ENCODE measurements at regions not wholly inside any gene's neighbourhood (a gene's known extent, or its start where the extent isn't known, plus 50 kb on each side); places are given as distances from the start of the nearest gene placed in this dataset.

- H3K4me3 Mint-ChIP-seq (ENCODE audit: low read depth) = no peak overlapping the region
- no peak overlapping the region for H3K27ac Mint-ChIP-seq
- TF ChIP-seq, protein P1, sequence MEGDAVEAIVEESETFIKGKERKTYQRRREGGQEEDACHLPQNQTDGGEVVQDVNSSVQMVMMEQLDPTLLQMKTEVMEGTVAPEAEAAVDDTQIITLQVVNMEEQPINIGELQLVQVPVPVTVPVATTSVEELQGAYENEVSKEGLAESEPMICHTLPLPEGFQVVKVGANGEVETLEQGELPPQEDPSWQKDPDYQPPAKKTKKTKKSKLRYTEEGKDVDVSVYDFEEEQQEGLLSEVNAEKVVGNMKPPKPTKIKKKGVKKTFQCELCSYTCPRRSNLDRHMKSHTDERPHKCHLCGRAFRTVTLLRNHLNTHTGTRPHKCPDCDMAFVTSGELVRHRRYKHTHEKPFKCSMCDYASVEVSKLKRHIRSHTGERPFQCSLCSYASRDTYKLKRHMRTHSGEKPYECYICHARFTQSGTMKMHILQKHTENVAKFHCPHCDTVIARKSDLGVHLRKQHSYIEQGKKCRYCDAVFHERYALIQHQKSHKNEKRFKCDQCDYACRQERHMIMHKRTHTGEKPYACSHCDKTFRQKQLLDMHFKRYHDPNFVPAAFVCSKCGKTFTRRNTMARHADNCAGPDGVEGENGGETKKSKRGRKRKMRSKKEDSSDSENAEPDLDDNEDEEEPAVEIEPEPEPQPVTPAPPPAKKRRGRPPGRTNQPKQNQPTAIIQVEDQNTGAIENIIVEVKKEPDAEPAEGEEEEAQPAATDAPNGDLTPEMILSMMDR (IDR thresholded peaks at IDR 0.05; ENCODE audit: unreplicated experiment) = no peak
- H3K4me1 Mint-ChIP-seq (ENCODE audit: low read depth) = peaks cover 9% of the 10 kb centered on the region
- no peaks in the 10 kb centered on the region for H3K9me3 Mint-ChIP-seq (ENCODE audit: low read depth)
- H3K27me3 Mint-ChIP-seq = peaks cover 18% of the 10 kb centered on the region
- no peaks in the 10 kb centered on the region for H3K36me3 Mint-ChIP-seq (ENCODE audit: insufficient read depth)
- no peak for DNase-seq (ENCODE audit: low spot score, unreplicated experiment)
Measured at GRCh38 chr7:25541877-25542276, 313.6 kb upstream of the NPVF start.

DNA sequence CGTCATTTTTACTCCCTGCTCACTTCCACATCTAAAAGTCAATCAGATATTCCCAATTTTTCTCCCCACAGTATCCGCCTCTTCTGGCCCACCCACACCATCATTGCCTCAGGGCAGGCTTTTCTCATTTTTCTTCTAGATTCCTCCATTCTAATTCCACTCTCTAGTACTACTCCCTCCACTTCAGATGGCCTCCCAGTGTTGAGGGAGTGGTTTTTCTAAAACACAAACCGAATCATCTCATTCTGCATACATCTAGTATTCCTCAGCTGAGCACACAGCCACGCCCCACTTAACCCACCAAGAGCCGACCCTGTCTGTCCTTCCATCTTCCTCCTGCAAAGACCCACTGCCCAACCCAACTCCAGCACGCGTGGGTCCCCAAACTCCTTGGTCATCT lies 314.9 kb upstream of the NPVF start:
- no peaks in the 10 kb centered on the region for H3K9me3 Mint-ChIP-seq (ENCODE audit: low read depth)
- H3K4me3 Mint-ChIP-seq (ENCODE audit: low read depth) = no peak overlapping the region
- no peak overlapping the region for H3K27ac Mint-ChIP-seq
- no peak for DNase-seq (ENCODE audit: low spot score, unreplicated experiment)
- TF ChIP-seq, protein P1 (IDR thresholded peaks at IDR 0.05; ENCODE audit: unreplicated experiment) = no peak
- peaks cover 18% of the 10 kb centered on the region for H3K27me3 Mint-ChIP-seq
- H3K36me3 Mint-ChIP-seq (ENCODE audit: insufficient read depth) = no peaks in the 10 kb centered on the region
- peaks cover 9% of the 10 kb centered on the region for H3K4me1 Mint-ChIP-seq (ENCODE audit: low read depth)

GRCh38 chr7:25543798-25544197 lies 315.5 kb upstream of the NPVF start:
- DNase-seq (ENCODE audit: low spot score, unreplicated experiment) = no peak
- no peaks in the 10 kb centered on the region for H3K9me3 Mint-ChIP-seq (ENCODE audit: low read depth)
- peaks cover 9% of the 10 kb centered on the region for H3K4me1 Mint-ChIP-seq (ENCODE audit: low read depth)
- no peak overlapping the region for H3K4me3 Mint-ChIP-seq (ENCODE audit: low read depth)
- H3K27me3 Mint-ChIP-seq = peaks cover 19% of the 10 kb centered on the region
- no peak overlapping the region for H3K27ac Mint-ChIP-seq
- no peaks in the 10 kb centered on the region for H3K36me3 Mint-ChIP-seq (ENCODE audit: insufficient read depth)
- TF ChIP-seq, protein P1 (IDR thresholded peaks at IDR 0.05; ENCODE audit: unreplicated experiment) = no peak

DNA sequence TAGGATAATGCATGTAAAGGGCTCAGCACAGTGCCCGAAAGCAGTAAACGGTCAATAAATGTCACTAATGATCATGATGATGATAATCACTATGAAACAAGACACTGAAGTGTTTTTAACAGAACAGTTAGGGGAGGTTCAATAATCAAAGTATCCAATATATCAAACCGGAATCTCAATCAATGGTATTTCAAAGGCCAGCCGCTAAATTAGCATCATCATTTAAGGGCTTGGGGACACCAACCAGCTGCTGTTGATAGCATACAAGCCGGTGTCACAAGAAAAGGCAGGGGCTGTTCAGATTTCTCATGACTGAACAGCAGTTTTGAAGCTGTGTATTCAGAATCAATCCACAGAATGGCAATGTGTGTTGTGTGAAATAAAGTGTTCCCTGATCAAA lies 316.0 kb upstream of the NPVF start:
- Mint-ChIP-seq H3K27ac (no peak overlapping the region), H3K9me3 (ENCODE audit: low read depth) (no peaks in the 10 kb centered on the region), H3K36me3 (ENCODE audit: insufficient read depth) (no peaks in the 10 kb centered on the region), H3K27me3 (peaks cover 16% of the 10 kb centered on the region), H3K4me3 (ENCODE audit: low read depth) (no peak overlapping the region), H3K4me1 (ENCODE audit: low read depth) (peaks cover 9% of the 10 kb centered on the region)
- DNase-seq (ENCODE audit: low spot score, unreplicated experiment) = no peak
- TF ChIP-seq, protein P1 (IDR thresholded peaks at IDR 0.05; ENCODE audit: unreplicated experiment) = no peak

DNA sequence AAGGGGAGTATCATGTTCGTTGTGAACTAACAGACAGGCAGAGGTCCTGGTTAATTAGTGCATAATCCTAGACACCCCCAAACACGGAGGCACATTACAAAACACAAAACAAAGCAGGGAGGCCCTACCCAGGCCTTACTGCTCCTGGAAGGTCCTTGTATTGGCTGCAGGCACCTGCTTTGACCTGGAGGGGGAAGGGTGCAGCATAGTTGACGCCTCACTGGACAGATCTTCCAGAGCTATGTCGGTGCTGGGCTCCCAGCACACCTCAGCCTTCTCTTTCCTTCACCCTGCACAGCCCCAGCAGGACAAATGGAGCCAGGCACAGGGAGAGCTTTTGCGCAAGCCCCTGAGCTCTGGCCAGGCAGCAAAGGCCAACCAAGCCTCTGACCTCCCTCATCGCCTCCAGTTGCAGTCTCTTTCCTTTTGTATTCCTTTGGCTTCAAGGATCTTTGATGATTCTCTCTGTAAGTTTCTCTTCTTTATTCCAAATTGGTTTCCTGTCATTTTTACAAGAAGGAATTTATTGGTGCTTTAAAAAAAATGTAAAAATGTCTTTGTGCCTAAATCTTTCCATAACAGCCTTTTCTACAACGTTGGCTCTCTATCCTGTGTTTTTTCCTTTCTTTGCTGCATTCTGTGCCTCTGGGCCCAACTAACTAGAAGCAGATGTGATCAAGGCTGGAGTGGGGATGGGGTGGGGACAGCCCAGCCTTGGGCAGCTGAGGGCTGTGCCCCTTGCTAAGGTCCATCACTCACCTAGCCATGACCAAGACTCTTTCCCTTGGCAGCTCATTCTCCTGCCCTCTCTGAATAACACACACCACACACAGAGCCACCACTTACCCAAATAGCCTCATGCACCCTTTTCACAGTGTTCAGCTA lies 317.1 kb upstream of the NPVF start:
- TF ChIP-seq, protein P1 (IDR thresholded peaks at IDR 0.05; ENCODE audit: unreplicated experiment) = no peak
- DNase-seq (ENCODE audit: low spot score, unreplicated experiment) = no peak
- Mint-ChIP-seq H3K4me3 (ENCODE audit: low read depth) (no peak overlapping the region), H3K36me3 (ENCODE audit: insufficient read depth) (no peaks in the 10 kb centered on the region), H3K9me3 (ENCODE audit: low read depth) (no peaks in the 10 kb centered on the region), H3K4me1 (ENCODE audit: low read depth) (peaks cover 9% of the 10 kb centered on the region), H3K27ac (no peak overlapping the region), H3K27me3 (peaks cover 16% of the 10 kb centered on the region)

All from progenitor cell of endocrine pancreas (in vitro differentiated cells).